Heart left ventricle (tissue), 13 donors: ENCODE measurements at regions not wholly inside any gene's neighbourhood (a gene's known extent, or its start where the extent isn't known, plus 50 kb on each side); places are given as distances from the start of the nearest gene placed in this dataset.

Experiments used
- POLR2A ChIP-seq, 2 donors: fragments of 450-650 bp; IDR thresholded peaks; one replicate each; pipeline ENCODE4 v1.6.1; 2017; ENCODE audit warnings: antibody characterized with exemption in 2 of 2, mild to moderate bottlenecking in 2 of 2, moderate library complexity in 2 of 2
- TF ChIP-seq, protein P1 (sequence below), 12 donors: fragments of 200-600 bp; sonication (generic) in 4 of 12; IDR thresholded peaks; one replicate each; pipeline versions ENCODE4 v1.5.0 to v1.8.0; 2018 to 2022; ENCODE audit warnings: antibody characterized with exemption in 12 of 12, mild to moderate bottlenecking in 5 of 12
- donor health status: ischemic (EF 13 %, LVEDD 7.1; RV severe dilation, severe dysfunction).
- donor health status: DM: no; HTN: yes; CAD: no.
- donor health status: DM: no; HTN: no; CAD: no.
- donor health status: ischemic (EF 25% LVEDD 6.9; RV normal size, moderate dysfunction).
- donor health status: ischemic (EF 25% LVEDD 5.7; RV mildly dilated, moderate dysfunction).
- donor health status: ischemic (EF 35%, LVEDD 5.7; RV mildly dilated, moderate dysfunction).
- donor health status: nonischemic (EF 11% LVEDD 7.7; RV severe dilation, severe dysfunction).
- donor health status: DM: yes; HTN: yes; CAD: no.
- donor health status: PGD.
- donor health status: ischemic (EF 29% LVEDD 5.4; RV normal size, mild dysfunction).
- donor health status: nonischemic (EF 23%, LVEDD 6.1; RV moderate dilation, normal function).

DNA sequence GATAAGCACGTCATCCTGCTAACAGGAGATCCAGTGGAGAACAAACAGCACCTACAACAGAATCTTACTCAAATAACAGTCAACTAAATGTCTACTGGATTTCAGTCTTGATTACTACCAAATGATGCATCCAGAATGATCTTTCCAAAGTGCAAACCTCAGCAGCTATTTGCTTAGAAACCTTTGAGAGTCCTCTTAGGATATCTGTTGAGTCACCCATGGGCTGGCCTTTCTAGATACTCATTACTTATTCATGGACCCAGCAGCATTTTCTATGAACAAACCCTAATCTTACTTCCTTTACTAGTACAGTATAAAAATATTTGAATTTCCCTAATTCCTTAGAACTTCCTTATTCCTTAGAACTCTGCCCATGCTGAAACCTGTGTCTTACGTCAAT, 118.5 kb upstream of the PABPC4L start:
- no peak for TF ChIP-seq POLR2A (IDR thresholded peaks at IDR 0.05)
- TF ChIP-seq, protein P1, sequence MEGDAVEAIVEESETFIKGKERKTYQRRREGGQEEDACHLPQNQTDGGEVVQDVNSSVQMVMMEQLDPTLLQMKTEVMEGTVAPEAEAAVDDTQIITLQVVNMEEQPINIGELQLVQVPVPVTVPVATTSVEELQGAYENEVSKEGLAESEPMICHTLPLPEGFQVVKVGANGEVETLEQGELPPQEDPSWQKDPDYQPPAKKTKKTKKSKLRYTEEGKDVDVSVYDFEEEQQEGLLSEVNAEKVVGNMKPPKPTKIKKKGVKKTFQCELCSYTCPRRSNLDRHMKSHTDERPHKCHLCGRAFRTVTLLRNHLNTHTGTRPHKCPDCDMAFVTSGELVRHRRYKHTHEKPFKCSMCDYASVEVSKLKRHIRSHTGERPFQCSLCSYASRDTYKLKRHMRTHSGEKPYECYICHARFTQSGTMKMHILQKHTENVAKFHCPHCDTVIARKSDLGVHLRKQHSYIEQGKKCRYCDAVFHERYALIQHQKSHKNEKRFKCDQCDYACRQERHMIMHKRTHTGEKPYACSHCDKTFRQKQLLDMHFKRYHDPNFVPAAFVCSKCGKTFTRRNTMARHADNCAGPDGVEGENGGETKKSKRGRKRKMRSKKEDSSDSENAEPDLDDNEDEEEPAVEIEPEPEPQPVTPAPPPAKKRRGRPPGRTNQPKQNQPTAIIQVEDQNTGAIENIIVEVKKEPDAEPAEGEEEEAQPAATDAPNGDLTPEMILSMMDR (IDR thresholded peaks at IDR 0.05), result no peak
